Mammary epithelial cell (primary cell): ENCODE measurements at regions not wholly inside any gene's neighbourhood (a gene's known extent, or its start where the extent isn't known, plus 50 kb on each side); places are given as distances from the start of the nearest gene placed in this dataset.
"Not testable (repeated sequence)": the region's sequence is repeated elsewhere in the genome, so short reads cannot be mapped to it uniquely, and the experiment has no call there.

ENCODE experiments used
- CTCF ChIP-seq, 2 donors: IDR thresholded peaks in 1 of 2; conservative IDR thresholded peaks in 1 of 2; 2 replicates each; pipeline ENCODE4 v1.5.1; 2011 to 2012; ENCODE audit warnings: inconsistent platforms in 2 of 2, low read length in 2 of 2, mild to moderate bottlenecking in 2 of 2, control low read depth in 1 of 2, low read depth in 1 of 2; ENCODE audit not compliant: insufficient read depth in 1 of 2; ENCODE audit errors: extremely low read depth in 1 of 2
- EZH2 ChIP-seq: IDR thresholded peaks from 2 replicates; pipeline ENCODE4 v1.6.1; 2012; ENCODE audit warnings: low read length, inconsistent platforms, borderline replicate concordance

GRCh38 chr13:24580315-24580714 lies 67.7 kb upstream of the PARP4 start:
- TF ChIP-seq EZH2: not testable (repeated sequence)
- peak; percentile 18 to 44 for TF ChIP-seq CTCF (conservative IDR thresholded peaks at IDR 0.05 in 1 of 2, IDR thresholded peaks at IDR 0.05 in 1 of 2; ENCODE audit: extremely low read depth in 1 of 2, insufficient read depth in 1 of 2, low read depth in 1 of 2, low read length in 2 of 2)
